ENCODE measurements at regions not wholly inside any gene's neighbourhood (a gene's known extent, or its start where the extent isn't known, plus 50 kb on each side); places are given as distances from the start of the nearest gene placed in this dataset.

DNA sequence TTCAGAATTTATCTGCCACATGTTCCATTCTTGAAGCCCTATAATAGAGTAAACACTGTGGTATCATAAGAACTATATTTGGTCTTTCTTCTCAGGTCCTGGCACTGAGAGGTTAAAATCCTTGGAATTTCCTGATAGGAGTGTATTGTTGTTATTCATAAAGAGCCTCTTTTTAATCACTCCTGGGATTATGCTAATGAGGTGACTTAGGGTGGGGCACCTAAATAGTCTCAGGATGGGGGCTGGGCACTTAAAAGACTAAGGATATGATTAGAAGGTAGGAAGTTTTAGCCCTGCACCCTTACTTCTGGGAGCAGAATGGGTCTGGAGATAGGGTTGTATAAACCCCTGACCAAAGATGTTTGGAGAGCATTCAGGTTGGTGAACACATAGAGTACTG, 755.2 kb upstream of the TENM4 start:
- H3K27ac ChIP-seq (ENCODE audit: low read depth, low read length): no peak overlapping the region

DNA sequence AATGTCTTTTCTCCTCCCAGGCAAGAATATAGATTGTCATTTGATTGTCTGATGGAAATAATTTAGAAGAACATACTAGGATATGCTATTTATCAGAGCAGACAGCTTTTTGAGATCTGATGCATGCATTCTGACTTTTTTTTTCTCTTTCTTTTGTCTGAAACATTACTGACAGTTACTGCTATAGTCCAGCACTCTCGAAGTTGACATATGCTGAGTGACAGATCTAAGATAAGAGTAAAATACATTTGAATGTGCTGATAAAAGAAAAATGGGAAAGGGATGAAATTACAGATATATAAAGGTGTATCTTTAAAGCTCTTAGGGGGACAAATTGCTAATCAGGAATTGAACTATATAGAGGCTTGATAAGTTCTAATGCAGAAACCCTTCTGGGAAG, 753.8 kb upstream of the TENM4 start:
- H3K27ac ChIP-seq (ENCODE audit: low read depth, low read length): no peak overlapping the region
- WGBS, 3 donors: 18 to 64% (median 51%) methylated on average over 1 of the region's 1 CpG

DNA sequence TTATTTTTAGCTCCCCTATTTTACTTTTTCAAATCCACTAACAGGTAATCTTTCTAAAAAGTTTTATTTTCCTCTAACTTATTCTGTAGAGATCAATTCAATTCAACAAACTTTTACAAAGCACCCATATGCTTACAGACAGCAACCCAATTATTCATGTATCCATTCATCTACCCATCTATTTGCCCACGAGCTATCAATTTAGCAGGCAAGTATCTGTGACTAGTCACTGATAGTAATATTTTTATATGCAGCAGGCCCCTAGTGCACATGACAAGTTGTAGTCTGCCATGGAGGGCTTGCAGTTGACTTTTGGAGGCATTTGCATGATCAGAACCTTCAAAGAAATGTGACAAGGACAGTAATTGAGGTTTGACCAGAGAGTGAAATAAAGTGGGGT, 753.2 kb upstream of the TENM4 start:
- 56 to 89% (median 76%) methylated on average over 1 of the region's 1 CpG for WGBS, 3 donors
- H3K27ac ChIP-seq (ENCODE audit: low read depth, low read length): no peak overlapping the region

DNA sequence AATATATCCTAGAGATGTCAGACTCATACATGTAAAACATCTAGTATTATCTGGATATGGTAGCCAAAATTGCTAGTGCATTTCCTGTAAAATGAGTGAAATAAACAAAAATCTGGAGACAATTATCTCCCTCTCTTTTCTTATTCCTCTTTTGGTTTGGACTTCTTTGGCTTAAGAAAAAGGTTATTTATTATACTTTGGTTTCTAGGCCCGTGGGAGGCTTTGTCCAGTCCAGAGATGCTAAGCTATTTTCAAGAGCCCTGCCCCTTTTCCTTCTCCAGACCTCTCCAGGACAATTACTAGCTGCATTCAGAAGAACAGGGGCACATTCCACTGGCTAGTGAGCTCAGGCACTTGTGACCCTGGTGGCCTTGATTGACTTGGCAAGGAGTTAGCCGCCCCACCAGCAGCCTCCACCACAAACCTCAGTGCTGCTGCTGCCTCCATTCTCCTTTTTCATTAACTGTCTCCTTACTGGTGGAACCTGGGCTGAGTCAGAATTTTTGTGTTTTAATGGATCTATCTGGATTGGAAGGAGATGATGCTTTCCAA, 747.3 kb upstream of the TENM4 start:
- 54 to 63% (median 60%) methylated on average over 2 of the region's 2 CpGs for WGBS, 3 donors
- no peak overlapping the region for H3K27ac ChIP-seq (ENCODE audit: low read depth, low read length)

DNA sequence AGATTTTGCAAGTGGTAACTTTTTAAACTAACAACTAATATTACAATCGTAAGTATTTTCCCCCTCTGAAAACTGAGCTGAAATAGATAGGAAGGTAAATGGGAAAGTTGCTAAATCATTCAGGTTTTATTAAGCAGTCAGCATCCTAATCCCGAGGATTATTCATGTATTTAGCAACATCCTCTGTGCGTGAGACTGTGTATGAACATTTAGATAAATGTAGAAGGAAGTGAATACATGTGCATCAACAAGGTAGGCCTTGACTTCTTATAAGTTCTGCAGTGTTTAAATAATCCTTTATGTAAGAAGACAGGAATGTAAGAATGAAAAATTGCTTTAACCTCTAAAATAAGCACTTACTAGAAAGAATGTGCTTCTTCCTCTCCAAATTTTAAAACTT, 745.9 kb upstream of the TENM4 start:
- H3K27ac ChIP-seq (ENCODE audit: low read depth, low read length): no peak overlapping the region
- 64 to 69% (median 66%) methylated on average over 3 of the region's 3 CpGs for WGBS, 3 donors

DNA sequence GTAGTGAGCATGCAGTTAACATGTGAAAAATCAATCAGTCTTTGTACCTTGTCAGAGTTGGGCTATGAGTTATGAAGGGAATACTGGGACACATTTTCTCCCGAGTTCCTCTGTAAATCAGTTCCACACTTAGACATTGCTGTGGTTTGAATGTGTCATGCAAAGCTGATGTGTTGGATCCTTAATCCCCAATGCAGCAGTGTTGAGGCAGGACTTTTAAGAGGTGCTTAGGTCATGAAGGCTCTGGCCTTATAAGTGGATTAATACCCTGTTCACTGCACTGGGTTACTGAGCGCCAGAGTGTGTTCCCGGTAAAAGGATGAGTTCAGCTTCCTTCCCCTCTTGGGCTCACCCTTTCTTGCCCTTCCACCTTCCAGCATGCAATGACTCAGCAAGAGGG, 742.1 kb upstream of the TENM4 start:
- no peak overlapping the region for H3K27ac ChIP-seq (ENCODE audit: low read depth, low read length)
- 61 to 71% (median 70%) methylated on average over 3 of the region's 3 CpGs for WGBS, 3 donors

DNA sequence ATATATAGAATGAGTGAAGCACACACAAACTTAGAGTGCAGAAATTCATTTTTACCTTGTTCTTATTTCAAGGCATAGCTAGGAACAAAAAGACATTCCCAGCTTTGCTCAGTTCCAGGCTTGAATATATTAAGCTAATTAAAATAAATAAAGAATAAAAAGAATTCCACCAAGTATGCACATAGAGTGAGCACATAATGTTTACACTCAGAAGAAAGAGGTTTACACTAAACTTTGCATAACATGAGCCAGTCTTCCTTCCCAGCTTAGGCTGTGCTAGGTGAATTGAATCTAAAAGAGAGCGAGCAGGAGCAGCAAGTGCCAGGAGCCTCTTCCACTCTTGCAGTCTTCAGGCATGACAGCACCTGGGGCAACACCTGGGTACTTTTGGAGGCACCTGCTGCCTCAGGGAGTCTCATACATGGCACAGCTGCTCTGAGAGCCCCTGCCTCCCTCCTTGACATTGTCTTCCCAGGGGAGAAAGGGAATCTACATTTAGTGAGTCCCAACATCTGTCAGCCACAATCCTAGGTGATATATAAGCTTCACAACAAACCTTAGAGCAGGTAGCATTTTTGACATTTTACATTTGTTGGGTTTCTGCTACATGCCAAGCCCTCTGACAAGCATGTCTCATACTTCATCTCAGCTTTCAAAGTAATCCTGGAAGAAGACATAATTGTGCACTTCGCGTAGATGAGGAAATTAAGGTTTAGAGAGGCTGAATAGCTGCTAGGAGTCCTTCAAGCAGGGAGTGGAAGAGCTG, 732.7 kb upstream of the TENM4 start:
- WGBS, 3 donors: 70 to 84% (median 80%) methylated on average over 3 of the region's 3 CpGs
- no peak overlapping the region for H3K27ac ChIP-seq (ENCODE audit: low read depth, low read length)

DNA sequence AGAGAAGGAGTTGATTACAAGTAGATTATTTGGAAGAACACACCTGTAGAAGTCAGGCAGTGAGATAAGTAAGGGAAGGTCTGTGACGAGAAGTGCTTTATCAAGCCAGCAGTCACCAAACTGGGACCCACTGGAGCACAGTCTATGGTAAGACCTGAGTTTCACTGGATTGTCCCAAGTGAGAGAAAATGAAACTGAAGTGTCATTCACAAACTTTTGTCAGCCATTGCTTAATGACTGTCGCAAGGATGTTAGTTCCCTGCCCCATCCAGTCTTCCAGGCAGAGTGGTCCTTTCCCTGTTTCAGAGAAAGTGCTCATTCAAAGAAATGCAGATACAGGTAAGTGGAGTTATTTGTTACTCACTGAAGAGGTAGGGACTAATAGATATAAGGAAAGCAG, 728.0 kb upstream of the TENM4 start:
- 80 to 88% (median 83%) methylated on average over 2 of the region's 2 CpGs for WGBS, 3 donors
- H3K27ac ChIP-seq (ENCODE audit: low read depth, low read length): no peak overlapping the region

DNA sequence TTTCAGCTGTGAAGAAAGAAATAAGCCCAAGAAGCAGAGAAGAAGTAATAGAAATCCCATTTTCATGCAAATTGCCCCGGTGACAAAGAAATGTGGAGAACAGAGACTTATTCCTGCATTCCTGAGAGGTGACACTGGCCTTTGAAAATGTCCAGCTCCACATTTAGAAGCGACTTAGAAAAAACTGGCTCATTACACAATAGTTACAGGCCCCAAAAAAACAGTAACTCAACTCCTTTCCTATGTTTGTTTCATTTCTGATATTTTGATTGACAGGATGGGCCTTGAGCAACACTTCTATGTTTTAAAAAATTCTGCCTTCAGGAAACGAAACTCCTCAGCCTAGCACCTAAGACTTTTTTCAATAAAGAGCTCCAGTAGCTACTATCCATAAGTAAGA, 726.9 kb upstream of the TENM4 start:
- no peak overlapping the region for H3K27ac ChIP-seq (ENCODE audit: low read depth, low read length)
- WGBS, 3 donors: 54 to 61% (median 56%) methylated on average over 3 of the region's 3 CpGs

DNA sequence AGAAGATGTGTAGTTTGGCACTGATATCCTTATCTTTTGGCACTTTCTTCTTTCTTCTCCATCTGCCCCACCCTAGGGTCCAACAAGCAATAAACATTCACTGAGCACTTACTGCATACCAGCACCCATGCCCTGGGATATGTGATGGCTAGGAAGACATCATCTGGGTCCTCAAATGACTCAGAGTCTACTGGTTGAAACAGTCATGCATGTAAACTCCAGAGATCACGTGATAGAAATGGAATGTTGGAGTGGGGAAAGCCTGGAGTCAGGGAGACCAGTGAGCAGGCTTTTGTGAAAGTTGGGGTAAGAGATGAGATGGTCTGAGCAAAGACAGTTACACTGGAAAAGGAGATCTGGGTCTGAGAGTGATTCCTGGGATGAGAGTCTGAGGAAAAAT, 724.9 kb upstream of the TENM4 start:
- H3K27ac ChIP-seq (ENCODE audit: low read depth, low read length): no peak overlapping the region
- 71 to 80% (median 74%) methylated on average over 1 of the region's 1 CpG for WGBS, 3 donors

DNA sequence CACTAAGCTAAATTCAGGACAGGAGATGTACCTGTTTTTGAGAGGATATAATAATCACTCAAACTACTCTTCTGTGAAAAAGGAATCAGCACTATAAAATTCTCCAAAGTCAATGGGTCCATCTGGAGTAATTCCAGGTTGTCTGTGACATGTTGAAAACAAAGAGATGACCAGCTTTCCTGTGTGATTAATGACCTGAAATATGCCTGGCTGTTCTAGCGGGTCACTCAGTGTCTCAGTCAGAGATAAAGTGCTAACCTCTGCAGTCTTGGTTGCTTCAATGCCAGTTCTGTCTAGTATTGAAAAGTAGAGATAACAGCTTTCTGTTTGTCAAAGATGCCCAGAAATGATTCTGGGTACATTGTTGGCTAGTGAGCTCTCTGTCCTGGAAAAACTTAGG, 722.6 kb upstream of the TENM4 start:
- WGBS, 3 donors: 62 to 81% (median 62%) methylated on average over 1 of the region's 1 CpG
- H3K27ac ChIP-seq (ENCODE audit: low read depth, low read length): no peak overlapping the region

DNA sequence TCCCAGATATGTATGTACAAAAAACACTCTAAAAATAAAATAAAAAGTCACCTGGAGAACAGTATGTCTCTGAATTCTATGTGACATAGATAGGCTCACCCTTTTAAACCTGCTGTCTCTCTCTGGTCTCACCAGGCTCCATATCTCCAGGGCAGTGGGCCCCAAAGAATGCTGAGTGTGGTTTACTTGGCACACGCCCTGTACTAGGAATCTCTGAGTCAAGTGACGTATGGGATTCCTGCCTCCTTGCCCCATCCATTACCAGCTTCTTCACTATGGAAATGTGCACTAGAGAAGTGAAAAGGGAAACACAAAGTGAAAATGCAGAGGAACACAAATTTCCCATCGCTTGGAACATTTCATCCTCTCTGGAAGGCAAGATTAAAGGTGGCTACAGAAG, 722.2 kb upstream of the TENM4 start:
- H3K27ac ChIP-seq (ENCODE audit: low read depth, low read length): no peak overlapping the region
- 80 to 90% (median 85%) methylated on average over 3 of the region's 3 CpGs for WGBS, 3 donors

DNA sequence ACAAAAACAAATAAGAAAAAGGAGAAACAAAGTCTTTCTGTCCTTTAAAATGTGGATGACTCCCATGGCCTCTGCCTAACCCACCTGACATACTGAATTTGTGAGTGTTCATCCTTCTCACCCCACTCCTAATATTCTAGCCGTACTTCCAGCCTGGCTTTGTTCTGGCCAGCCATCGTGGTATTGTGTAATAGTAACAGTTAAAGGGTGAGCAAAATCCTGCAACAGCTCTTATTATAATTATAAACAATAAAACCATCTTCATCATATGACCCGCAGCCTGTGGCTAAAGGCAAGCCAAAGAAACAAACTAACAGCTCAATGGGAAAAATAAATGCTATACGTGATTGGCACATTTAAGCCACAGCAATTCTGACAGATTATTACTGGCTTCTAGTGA, 721.6 kb upstream of the TENM4 start:
- no peak overlapping the region for H3K27ac ChIP-seq (ENCODE audit: low read depth, low read length)
- 81 to 87% (median 84%) methylated on average over 4 of the region's 4 CpGs for WGBS, 3 donors

DNA sequence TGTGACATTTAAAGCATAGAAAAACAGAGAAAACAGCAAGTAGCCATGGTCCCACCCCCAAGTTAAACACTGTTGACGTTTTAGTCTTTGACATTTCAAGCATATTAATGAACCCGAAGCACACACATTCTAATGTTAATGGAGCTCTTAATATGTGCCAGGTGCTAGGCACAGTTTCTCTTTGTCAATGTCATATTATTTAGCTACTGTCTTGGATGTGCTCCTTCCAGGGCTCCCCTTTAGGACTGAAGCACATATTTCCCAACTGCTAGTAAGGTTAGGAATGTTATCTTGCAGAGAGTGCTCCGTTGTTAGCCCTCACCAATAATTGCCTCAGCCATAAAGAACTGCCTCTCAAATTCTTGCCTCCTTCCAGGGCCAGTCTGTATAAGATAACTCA, 716.6 kb upstream of the TENM4 start:
- 29 to 42% (median 39%) methylated on average over 3 of the region's 3 CpGs for WGBS, 3 donors
- no peak overlapping the region for H3K27ac ChIP-seq (ENCODE audit: low read depth, low read length)

DNA sequence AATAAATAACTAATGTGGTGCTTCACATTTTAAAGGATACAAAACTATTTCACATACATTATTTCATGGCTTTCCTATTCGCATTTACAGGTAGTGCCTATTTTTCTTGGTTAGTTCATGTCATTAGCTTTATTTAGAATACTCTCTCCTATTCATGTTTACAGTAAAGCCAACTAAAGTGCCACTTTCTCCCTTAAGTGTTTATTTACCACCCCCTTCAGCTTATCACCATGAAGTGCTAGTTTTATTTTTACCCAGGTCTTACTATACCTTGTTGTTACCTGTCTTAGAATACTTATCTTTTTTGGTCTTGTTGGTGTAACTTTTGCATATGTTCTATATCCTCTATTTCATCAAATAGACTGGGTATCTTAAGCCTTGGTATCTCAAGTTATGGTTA, 715.2 kb upstream of the TENM4 start:
- no peak overlapping the region for H3K27ac ChIP-seq (ENCODE audit: low read depth, low read length)
- 74 to 90% (median 84%) methylated on average over 1 of the region's 1 CpG for WGBS, 3 donors

DNA sequence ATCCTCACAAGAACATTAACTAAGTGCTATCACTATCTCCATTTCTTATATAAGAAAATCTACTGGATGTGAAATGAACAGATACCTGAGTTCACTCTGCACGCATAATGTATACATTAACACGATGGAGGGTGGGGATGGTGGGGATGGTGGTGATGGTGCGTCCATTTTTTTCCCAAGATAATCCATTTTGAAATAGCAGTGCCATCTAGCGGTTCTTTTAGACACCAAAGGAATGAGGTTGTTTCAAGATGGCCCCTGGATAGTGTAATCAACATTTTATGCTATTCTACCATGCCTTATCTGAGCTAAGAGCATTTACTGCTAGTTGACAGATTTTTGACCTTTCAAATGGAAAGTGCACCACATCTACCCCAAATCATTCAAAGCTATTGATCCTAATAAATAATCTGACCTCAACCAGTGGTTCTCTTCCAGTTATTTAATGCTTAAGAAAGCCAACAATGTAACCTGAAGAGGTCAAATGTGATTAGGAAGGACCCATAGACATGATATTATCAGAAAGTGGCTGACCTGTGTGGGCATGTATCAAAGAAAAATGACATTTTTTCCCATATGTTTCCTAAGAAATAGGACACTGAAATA, 714.7 kb upstream of the TENM4 start:
- WGBS, 3 donors: 12 to 25% (median 23%) methylated on average over 4 of the region's 4 CpGs
- H3K27ac ChIP-seq (ENCODE audit: low read depth, low read length): no peak overlapping the region

DNA sequence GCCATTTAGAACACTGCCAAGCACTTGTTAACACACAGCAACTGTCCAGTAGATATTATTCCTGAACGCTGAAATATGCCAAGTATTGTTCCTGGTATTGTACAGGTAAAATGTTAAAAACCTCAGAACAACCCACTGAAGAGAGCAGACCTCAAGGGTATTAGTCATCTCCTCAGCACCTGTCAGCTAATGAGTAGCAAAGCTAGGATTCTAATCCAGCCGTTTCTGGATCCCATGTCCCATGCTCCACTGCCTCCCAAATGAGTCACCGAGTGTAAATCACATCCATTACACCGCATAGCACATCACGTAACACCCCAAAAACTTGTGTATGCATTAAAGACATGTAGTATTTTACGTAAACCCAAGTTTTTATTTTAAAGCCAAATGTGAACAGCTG, 705.4 kb upstream of the TENM4 start:
- H3K27ac ChIP-seq (ENCODE audit: low read depth, low read length): no peak overlapping the region
- WGBS, 3 donors: 81 to 85% (median 81%) methylated on average over 6 of the region's 6 CpGs

DNA sequence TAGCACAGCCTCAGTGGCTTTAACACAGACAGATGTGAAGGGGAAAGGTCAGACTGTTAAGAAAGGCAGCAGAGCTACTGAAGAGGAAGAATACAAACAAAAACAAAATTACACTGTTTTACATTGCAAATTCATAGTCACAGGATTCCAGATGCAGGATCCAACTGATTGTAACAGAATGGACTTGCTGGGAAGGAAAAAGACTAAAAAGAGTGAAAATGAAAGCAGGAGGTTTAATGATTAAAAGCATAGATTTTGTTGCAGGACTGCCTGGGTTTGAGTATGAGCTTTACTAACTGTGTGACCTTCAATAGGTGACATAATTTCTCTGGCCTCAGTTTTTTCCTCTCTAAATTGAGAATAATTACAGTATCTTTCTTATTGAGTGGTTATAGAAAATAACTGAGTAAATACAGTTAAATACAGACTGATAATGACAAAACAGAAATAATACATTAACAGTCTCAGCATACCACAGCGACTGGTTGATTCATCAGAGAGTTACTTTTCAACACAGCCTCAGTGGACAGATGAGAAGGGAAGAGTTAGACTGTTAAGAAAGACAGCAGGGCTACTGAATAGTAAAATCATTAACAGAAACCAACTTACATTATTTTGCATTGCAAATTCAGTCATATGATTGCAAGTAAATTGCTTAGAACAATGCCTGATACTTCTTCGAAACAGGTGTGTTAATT, 704.2 kb upstream of the TENM4 start:
- no peak overlapping the region for H3K27ac ChIP-seq (ENCODE audit: low read depth, low read length)
- WGBS, 3 donors: 67 to 73% (median 72%) methylated on average over 2 of the region's 2 CpGs

DNA sequence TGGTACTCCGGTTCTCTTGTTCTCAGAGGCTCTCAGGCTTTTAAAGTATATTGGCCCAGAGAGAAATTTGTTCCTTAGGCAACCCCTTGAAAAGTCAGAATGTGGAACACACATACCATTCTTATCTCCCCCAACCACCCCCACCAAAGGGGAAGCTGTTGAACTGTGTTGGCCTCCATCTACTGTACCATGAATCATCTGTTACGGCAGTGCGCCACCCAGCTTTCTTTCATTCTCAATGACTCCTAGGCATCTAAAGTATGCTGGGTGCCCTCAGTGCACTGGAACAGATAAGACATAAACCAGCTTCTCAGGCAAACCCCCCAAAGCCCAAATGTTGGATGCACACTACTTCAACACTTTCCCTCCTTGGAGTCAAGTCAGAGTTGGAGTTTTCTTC, 696.2 kb upstream of the TENM4 start:
- 34 to 56% (median 55%) methylated on average over 3 of the region's 3 CpGs for WGBS, 3 donors

DNA sequence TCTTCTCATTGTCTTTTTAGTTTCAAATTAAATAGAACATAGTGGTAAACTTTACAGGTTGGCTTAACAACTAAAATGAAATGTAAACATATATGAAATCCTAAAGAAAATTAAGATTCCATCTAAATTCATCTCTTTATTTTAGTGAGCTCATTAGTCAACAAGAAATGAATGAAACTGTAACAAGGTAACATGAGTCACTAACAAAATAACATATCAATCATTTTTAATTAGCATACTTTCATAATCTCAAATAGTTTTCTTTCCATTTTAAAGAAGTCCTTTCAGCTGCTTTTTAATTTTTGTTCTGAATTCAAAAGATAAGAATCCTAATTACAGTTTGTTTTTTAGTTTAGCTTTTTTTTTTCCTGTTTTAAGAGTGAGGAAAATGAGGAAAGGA, 688.6 kb upstream of the TENM4 start:
- no peak overlapping the region for H3K27ac ChIP-seq (ENCODE audit: low read depth, low read length)

More for the DNA sequence above, 696.2 kb upstream of the TENM4 start:
- no peak overlapping the region for H3K27ac ChIP-seq (ENCODE audit: low read depth, low read length)

Measured in adipose tissue (tissue), 3 donors.